ENCODE measurements at regions not wholly inside any gene's neighbourhood (a gene's known extent, or its start where the extent isn't known, plus 50 kb on each side); places are given as distances from the start of the nearest gene placed in this dataset.

GRCh38 chr22:34736081-34736480 lies 329.9 kb upstream of the ISX start:
- Mint-ChIP-seq H3K27me3 (ENCODE audit: insufficient read depth) (no peaks in the 10 kb centered on the region), H3K9me3 (peaks cover 26% of the 10 kb centered on the region)
- 88% methylated on average over 1 of the region's 1 CpG; no CpG with 5 or more reads in 1 of the 2 experiments for WGBS, 2 experiments (ENCODE audit: insufficient coverage in 1 of 2, insufficient read length in 1 of 2)

GRCh38 chr22:34738661-34739400 lies 327.1 kb upstream of the ISX start:
- no peak for DNase-seq

More at GRCh38 chr22:34736081-34736480, 329.9 kb upstream of the ISX start:
- Histone ChIP-seq H3K9ac (ENCODE audit: extremely low read depth, low read length, poor library complexity, severe bottlenecking) (no peak overlapping the region), H3K9me3 (ENCODE audit: control insufficient read depth, low read length) (peaks cover 53% of the 10 kb centered on the region), H3K27ac (ENCODE audit: low read depth, low read length) (no peak overlapping the region), H3K36me3 (ENCODE audit: control insufficient read depth, insufficient read depth, low read length) (peaks cover 21% of the 10 kb centered on the region), H3K27me3 (ENCODE audit: control insufficient read depth, insufficient read depth, low read length, poor library complexity, severe bottlenecking) (no peaks in the 10 kb centered on the region), H3K4me3 (ENCODE audit: low read length) (peak overlapping the region; percentile 63), H3K4me1 (ENCODE audit: control insufficient read depth, insufficient read depth, low read length) (no peaks in the 10 kb centered on the region)
- Mint-ChIP-seq H3K27ac (no peak overlapping the region), H3K4me1 (no peaks in the 10 kb centered on the region), H3K4me3 (no peak overlapping the region), H3K36me3 (ENCODE audit: low read depth) (peaks cover 46% of the 10 kb centered on the region)
- no peak for TF ChIP-seq CTCF (conservative IDR thresholded peaks at IDR 0.05)
- DNase-seq, result peak; percentile 49

GRCh38 chr22:34743110-34743751 lies 322.7 kb upstream of the ISX start:
- Histone ChIP-seq H3K27me3 (ENCODE audit: control insufficient read depth, insufficient read depth, low read length, poor library complexity, severe bottlenecking) (no peaks in the 10 kb centered on the region), H3K36me3 (ENCODE audit: control insufficient read depth, insufficient read depth, low read length) (no peaks in the 10 kb centered on the region), H3K4me3 (ENCODE audit: low read length) (no peak overlapping the region), H3K9ac (ENCODE audit: extremely low read depth, low read length, poor library complexity, severe bottlenecking) (no peak overlapping the region), H3K27ac (ENCODE audit: low read depth, low read length) (peak overlapping the region; percentile 7), H3K9me3 (ENCODE audit: control insufficient read depth, low read length) (peaks cover 12% of the 10 kb centered on the region), H3K4me1 (ENCODE audit: control insufficient read depth, insufficient read depth, low read length) (no peaks in the 10 kb centered on the region)
- no peaks in the 10 kb centered on the region for H3K27me3 Mint-ChIP-seq (ENCODE audit: insufficient read depth)
- DNase-seq, result no peak
- no peaks in the 10 kb centered on the region for H3K4me1 Mint-ChIP-seq
- no peak for TF ChIP-seq CTCF (conservative IDR thresholded peaks at IDR 0.05)
- peaks cover 25% of the 10 kb centered on the region for H3K9me3 Mint-ChIP-seq
- WGBS, 2 experiments (ENCODE audit: insufficient coverage in 1 of 2, insufficient read length in 1 of 2), result 88 to 91% methylated on average over 4 to 6 of the region's 6 CpGs
- H3K36me3 Mint-ChIP-seq (ENCODE audit: low read depth), result peaks cover 10% of the 10 kb centered on the region
- H3K4me3 Mint-ChIP-seq, result no peak overlapping the region
- H3K27ac Mint-ChIP-seq, result no peak overlapping the region

More at GRCh38 chr22:34738661-34739400, 327.1 kb upstream of the ISX start:
- H3K36me3 Mint-ChIP-seq (ENCODE audit: low read depth), result peaks cover 35% of the 10 kb centered on the region
- H3K4me1 ChIP-seq (ENCODE audit: control insufficient read depth, insufficient read depth, low read length), result no peaks in the 10 kb centered on the region
- H3K9me3 Mint-ChIP-seq, result peaks cover 22% of the 10 kb centered on the region
- no peaks in the 10 kb centered on the region for H3K27me3 Mint-ChIP-seq (ENCODE audit: insufficient read depth)
- H3K4me3 Mint-ChIP-seq, result no peak overlapping the region
- H3K9ac ChIP-seq (ENCODE audit: extremely low read depth, low read length, poor library complexity, severe bottlenecking), result no peak overlapping the region
- TF ChIP-seq CTCF (conservative IDR thresholded peaks at IDR 0.05), result no peak
- no peak overlapping the region for H3K4me3 ChIP-seq (ENCODE audit: low read length)
- H3K27ac Mint-ChIP-seq, result no peak overlapping the region
- H3K27ac ChIP-seq (ENCODE audit: low read depth, low read length), result no peak overlapping the region
- WGBS, 2 experiments (ENCODE audit: insufficient coverage in 1 of 2, insufficient read length in 1 of 2), result 85 to 100% methylated on average over 3 of the region's 3 CpGs
- peaks cover 48% of the 10 kb centered on the region for H3K9me3 ChIP-seq (ENCODE audit: control insufficient read depth, low read length)
- H3K4me1 Mint-ChIP-seq, result no peaks in the 10 kb centered on the region
- peaks cover 18% of the 10 kb centered on the region for H3K36me3 ChIP-seq (ENCODE audit: control insufficient read depth, insufficient read depth, low read length)
- no peaks in the 10 kb centered on the region for H3K27me3 ChIP-seq (ENCODE audit: control insufficient read depth, insufficient read depth, low read length, poor library complexity, severe bottlenecking)
